Mesendoderm (in vitro differentiated cells): ENCODE measurements at regions not wholly inside any gene's neighbourhood (a gene's known extent, or its start where the extent isn't known, plus 50 kb on each side); places are given as distances from the start of the nearest gene placed in this dataset.

Source experiments
- DNase-seq: peaks from one replicate; pipeline ENCODE4 v3.0.0; 2013
- H2AK5ac ChIP-seq: 2 replicates; pipeline ENCODE4 v1.6.1; 2013; ENCODE audit warnings: low read length, inconsistent platforms
- H2BK120ac ChIP-seq: 2 replicates; pipeline ENCODE4 v1.6.1; 2013; ENCODE audit warnings: low read depth, mild to moderate bottlenecking, low read length, moderate library complexity, mixed read lengths
- H2BK15ac ChIP-seq: replicated peaks from 2 replicates; pipeline ENCODE4 v1.6.1; 2013; ENCODE audit warnings: low read depth, mild to moderate bottlenecking, moderate library complexity
- H2BK5ac ChIP-seq: 2 replicates; pipeline ENCODE4 v1.6.1; 2013; ENCODE audit warnings: low read length, inconsistent platforms
- H3K18ac ChIP-seq: 2 replicates; pipeline ENCODE4 v1.6.1; 2013; ENCODE audit warnings: mild to moderate bottlenecking, low read length, mixed read lengths
- H3K23ac ChIP-seq: one replicate; pipeline ENCODE4 v1.6.1; 2013; ENCODE audit warnings: low read length
- H3K27ac ChIP-seq: 2 replicates; pipeline ENCODE4 v1.5.1; 2013; ENCODE audit warnings: low read depth, mild to moderate bottlenecking, inconsistent platforms, low read length, moderate library complexity
- H3K27me3 ChIP-seq: 2 replicates; pipeline ENCODE4 v1.6.1; 2013; ENCODE audit warnings: low read length, control low read depth, mild to moderate bottlenecking, inconsistent platforms; ENCODE audit not compliant: insufficient read depth, poor library complexity
- H3K36me3 ChIP-seq: 2 replicates; pipeline ENCODE4 v1.6.1; 2013; ENCODE audit warnings: low read length, inconsistent platforms; ENCODE audit not compliant: control insufficient read depth, insufficient read depth
- H3K4ac ChIP-seq: one replicate; pipeline ENCODE4 v1.6.1; 2013; ENCODE audit warnings: low read depth, mild to moderate bottlenecking, low read length, moderate library complexity
- H3K4me1 ChIP-seq: 2 replicates; pipeline ENCODE4 v1.6.1; 2013; ENCODE audit warnings: low read depth, low read length, inconsistent platforms; ENCODE audit not compliant: control insufficient read depth
- H3K4me2 ChIP-seq: 2 replicates; pipeline ENCODE4 v1.6.1; 2013; ENCODE audit warnings: low read length
- H3K4me3 ChIP-seq: 2 replicates; pipeline ENCODE4 v1.5.1; 2013; ENCODE audit warnings: mild to moderate bottlenecking, low read length
- H3K56ac ChIP-seq: one replicate; pipeline ENCODE4 v1.6.1; 2013; ENCODE audit warnings: low read length
- H3K79me1 ChIP-seq: 2 replicates; pipeline ENCODE4 v1.6.1; 2013; ENCODE audit warnings: low read length, inconsistent platforms
- H3K79me2 ChIP-seq: 2 replicates; pipeline ENCODE4 v1.6.1; 2013; ENCODE audit warnings: mild to moderate bottlenecking, low read length; ENCODE audit not compliant: control insufficient read depth, insufficient read depth
- H3K9ac ChIP-seq: 2 replicates; pipeline ENCODE4 v1.6.1; 2013; ENCODE audit warnings: low read length, inconsistent platforms
- H4K5ac ChIP-seq: one replicate; pipeline ENCODE4 v1.6.1; 2013; ENCODE audit warnings: low read length
- H4K8ac ChIP-seq: one replicate; pipeline ENCODE4 v1.6.1; 2013; ENCODE audit warnings: low read depth, mild to moderate bottlenecking, control low read depth, low read length, moderate library complexity
- WGBS: extraction: QIAGEN DNeasy Blood & Tissue Kit; methylation state at CpG from one replicate; pipeline ENCODE4 v1.1.7; 2013; ENCODE audit warnings: low lambda C conversion rate, missing lambda C conversion rate; ENCODE audit not compliant: insufficient coverage; ENCODE audit errors: extremely low coverage; 5-methylcytosine and 5-hydroxymethylcytosine counted together

DNA sequence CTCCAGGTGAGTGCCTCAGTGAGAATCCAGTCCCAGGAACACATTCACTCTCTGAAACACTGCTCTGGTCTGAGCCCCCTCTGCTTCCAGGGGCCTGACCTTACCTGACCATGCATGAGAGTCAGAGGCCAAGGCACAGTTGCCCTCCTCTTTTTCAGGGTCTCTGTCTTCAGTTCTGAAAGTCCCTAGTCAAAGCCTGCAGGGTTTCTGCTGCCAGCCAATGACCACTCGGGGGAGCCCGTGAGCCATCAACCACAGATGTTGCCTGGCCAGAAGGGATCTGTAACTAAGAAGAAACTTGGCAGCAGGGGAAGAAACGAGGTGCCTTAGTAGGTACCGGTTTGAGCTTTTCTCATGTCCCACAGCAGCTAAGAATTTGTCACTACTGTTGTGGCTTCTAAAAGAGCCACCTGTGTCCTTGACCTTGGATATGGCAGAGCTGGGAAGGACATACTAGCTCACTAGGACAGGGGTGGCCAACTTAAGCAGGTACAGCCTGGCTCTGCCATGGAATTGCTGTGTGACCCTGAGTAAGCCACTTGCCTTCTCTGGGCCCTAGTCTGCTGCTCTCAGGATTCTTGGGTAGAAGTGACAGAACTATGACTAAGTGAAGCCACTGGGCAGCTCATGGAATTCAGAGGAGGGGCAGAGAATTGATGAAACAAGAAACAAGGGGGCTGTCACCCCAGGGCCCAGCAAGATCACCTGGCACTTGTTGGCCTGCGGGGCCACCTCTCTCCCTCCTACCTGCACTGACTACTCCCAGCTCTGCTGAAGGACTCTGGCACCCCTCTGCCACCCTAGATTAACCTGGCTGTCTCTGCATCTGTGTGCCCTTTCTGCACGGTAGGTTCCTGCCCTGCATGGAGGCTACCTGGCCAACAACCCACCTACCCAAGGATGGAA is 83.8 kb upstream of the GPR26 start:
- peak; percentile 82 for DNase-seq
- H3K4me2 ChIP-seq = no peak overlapping the region
- H3K9ac ChIP-seq = no peak overlapping the region
- H3K36me3 ChIP-seq = no peaks in the 10 kb centered on the region
- no peaks in the 10 kb centered on the region for H3K4me1 ChIP-seq
- H4K8ac ChIP-seq = no peak overlapping the region
- H3K27me3 ChIP-seq = no peaks in the 10 kb centered on the region
- H3K4ac ChIP-seq = no peak overlapping the region
- H3K23ac ChIP-seq = no peak overlapping the region
- no CpG with 5 or more reads among the region's 6 CpGs for WGBS
- H2BK5ac ChIP-seq = no peak overlapping the region
- no peaks in the 10 kb centered on the region for H3K79me1 ChIP-seq
- no peak overlapping the region for H3K56ac ChIP-seq
- no peak overlapping the region for H3K4me3 ChIP-seq
- H3K27ac ChIP-seq = no peak overlapping the region
- H4K5ac ChIP-seq = no peak overlapping the region
- no peak overlapping the region for H2AK5ac ChIP-seq
- H3K18ac ChIP-seq = no peak overlapping the region
- H3K79me2 ChIP-seq = no peaks in the 10 kb centered on the region
- H2BK15ac ChIP-seq = no peak overlapping the region
- no peak overlapping the region for H2BK120ac ChIP-seq

DNA sequence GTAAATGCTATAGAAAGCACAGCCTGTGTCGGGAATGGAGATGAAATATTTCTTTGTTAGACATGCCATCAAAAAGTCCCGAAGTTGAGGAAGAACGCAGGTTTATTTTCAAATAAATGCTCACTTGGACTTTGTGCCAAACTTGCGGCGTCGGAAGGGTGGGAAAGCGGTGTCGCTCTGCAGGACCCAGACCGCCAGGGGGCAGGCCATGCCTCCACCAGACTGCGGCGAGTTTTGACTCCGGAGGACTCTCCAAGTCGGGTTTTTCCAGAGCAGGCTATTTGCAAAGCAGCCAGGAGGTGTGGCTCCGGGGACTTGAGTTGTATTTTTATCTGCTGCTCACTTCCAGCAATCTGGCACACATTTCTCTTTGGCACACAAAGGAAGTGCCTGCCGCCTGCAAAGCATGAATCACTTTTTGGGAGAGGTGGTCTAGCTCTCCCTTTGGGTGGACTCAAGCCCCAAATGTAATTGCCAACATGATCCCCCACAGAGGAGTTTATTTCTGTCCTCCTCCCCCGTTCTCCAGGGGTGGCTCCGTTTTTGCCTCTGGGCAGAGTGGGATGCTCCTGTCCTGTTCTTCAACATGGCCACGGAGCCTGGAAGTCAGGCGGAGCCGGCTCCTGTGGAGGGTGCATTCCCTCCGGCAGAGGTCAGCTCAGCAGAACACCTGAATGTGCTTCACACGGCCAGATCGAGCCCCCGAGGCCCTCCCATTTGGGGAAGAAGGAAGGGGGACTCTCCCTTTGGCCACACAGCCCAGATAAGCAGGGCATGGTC is 82.3 kb upstream of the GPR26 start:
- no peaks in the 10 kb centered on the region for H3K36me3 ChIP-seq
- H3K23ac ChIP-seq = no peak overlapping the region
- no peak overlapping the region for H3K4me3 ChIP-seq
- no peak overlapping the region for H3K18ac ChIP-seq
- no peak overlapping the region for H2AK5ac ChIP-seq
- H3K56ac ChIP-seq = no peak overlapping the region
- no peak overlapping the region for H3K4ac ChIP-seq
- WGBS = no CpG with 5 or more reads among the region's 24 CpGs
- no peak overlapping the region for H3K9ac ChIP-seq
- H3K4me2 ChIP-seq = no peak overlapping the region
- no peaks in the 10 kb centered on the region for H3K4me1 ChIP-seq
- H2BK5ac ChIP-seq = no peak overlapping the region
- peak; percentile 89 for DNase-seq
- H4K8ac ChIP-seq = no peak overlapping the region
- no peak overlapping the region for H3K27ac ChIP-seq
- H3K79me1 ChIP-seq = no peaks in the 10 kb centered on the region
- no peak overlapping the region for H2BK15ac ChIP-seq
- H4K5ac ChIP-seq = no peak overlapping the region
- H3K79me2 ChIP-seq = no peaks in the 10 kb centered on the region
- H3K27me3 ChIP-seq = no peaks in the 10 kb centered on the region
- no peak overlapping the region for H2BK120ac ChIP-seq

DNA sequence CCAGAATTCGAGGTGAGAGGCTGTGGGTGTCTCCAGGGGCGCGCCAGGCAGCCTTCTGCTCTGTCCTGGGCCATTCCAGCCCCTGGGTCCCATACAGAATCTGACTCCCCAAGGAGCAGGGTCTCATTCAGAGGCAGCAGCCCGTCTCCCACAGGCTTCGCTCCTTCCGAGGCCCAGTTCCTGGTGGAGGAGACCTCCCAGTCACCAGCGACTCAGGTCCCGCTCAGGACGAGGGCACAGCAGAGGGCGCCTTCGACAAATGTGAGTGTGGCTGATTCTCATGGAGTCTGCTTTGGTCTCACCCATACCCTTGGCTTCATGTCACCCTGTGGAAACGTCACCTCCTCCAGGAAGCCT is 81.8 kb upstream of the GPR26 start:
- H3K36me3 ChIP-seq = no peaks in the 10 kb centered on the region
- H2BK5ac ChIP-seq = no peak overlapping the region
- no peak overlapping the region for H3K4me3 ChIP-seq
- no peak overlapping the region for H2BK15ac ChIP-seq
- H4K5ac ChIP-seq = no peak overlapping the region
- H3K18ac ChIP-seq = no peak overlapping the region
- H3K4me2 ChIP-seq = no peak overlapping the region
- no peaks in the 10 kb centered on the region for H3K79me1 ChIP-seq
- H3K79me2 ChIP-seq = no peaks in the 10 kb centered on the region
- no peak overlapping the region for H3K9ac ChIP-seq
- WGBS = no CpG with 5 or more reads among the region's 12 CpGs
- no peak overlapping the region for H3K27ac ChIP-seq
- no peak overlapping the region for H4K8ac ChIP-seq
- H3K23ac ChIP-seq = no peak overlapping the region
- H3K4me1 ChIP-seq = no peaks in the 10 kb centered on the region
- no peaks in the 10 kb centered on the region for H3K27me3 ChIP-seq
- no peak overlapping the region for H3K4ac ChIP-seq
- H3K56ac ChIP-seq = no peak overlapping the region
- peak; percentile 40 for DNase-seq
- no peak overlapping the region for H2BK120ac ChIP-seq
- no peak overlapping the region for H2AK5ac ChIP-seq

GRCh38 chr10:123585477-123586445 is 80.4 kb upstream of the GPR26 start:
- no peaks in the 10 kb centered on the region for H3K36me3 ChIP-seq
- H3K9ac ChIP-seq = no peak overlapping the region
- no peak overlapping the region for H2BK15ac ChIP-seq
- no peak overlapping the region for H4K8ac ChIP-seq
- no peak overlapping the region for H3K56ac ChIP-seq
- no CpG with 5 or more reads among the region's 12 CpGs for whole genome bisulfite sequencing
- no peaks in the 10 kb centered on the region for H3K79me2 ChIP-seq
- H3K18ac ChIP-seq = no peak overlapping the region
- no peak for DNase-seq
- no peak overlapping the region for H3K4ac ChIP-seq
- no peak overlapping the region for H3K27ac ChIP-seq
- H2BK5ac ChIP-seq = no peak overlapping the region
- no peaks in the 10 kb centered on the region for H3K4me1 ChIP-seq
- H3K23ac ChIP-seq = no peak overlapping the region
- H3K79me1 ChIP-seq = no peaks in the 10 kb centered on the region
- no peaks in the 10 kb centered on the region for H3K27me3 ChIP-seq
- H2BK120ac ChIP-seq = no peak overlapping the region
- no peak overlapping the region for H4K5ac ChIP-seq
- H2AK5ac ChIP-seq = no peak overlapping the region
- H3K4me3 ChIP-seq = no peak overlapping the region
- H3K4me2 ChIP-seq = no peak overlapping the region

- no peak overlapping the region for H3K9ac ChIP-seq
- H3K79me1 ChIP-seq = no peaks in the 10 kb centered on the region
- no peak overlapping the region for H2BK15ac ChIP-seq
- no peaks in the 10 kb centered on the region for H3K27me3 ChIP-seq
- no peaks in the 10 kb centered on the region for H3K79me2 ChIP-seq
- no peak overlapping the region for H3K4me3 ChIP-seq
- no peak overlapping the region for H3K23ac ChIP-seq
- no peak overlapping the region for H2BK5ac ChIP-seq
- H3K18ac ChIP-seq = no peak overlapping the region
- no peak overlapping the region for H2BK120ac ChIP-seq
- H4K8ac ChIP-seq = no peak overlapping the region
- H3K4me2 ChIP-seq = no peak overlapping the region
- H3K56ac ChIP-seq = no peak overlapping the region
- H4K5ac ChIP-seq = no peak overlapping the region
- no CpG with 5 or more reads among the region's 3 CpGs for WGBS
- H3K4me1 ChIP-seq = no peaks in the 10 kb centered on the region
- no peak overlapping the region for H3K27ac ChIP-seq
- no peak overlapping the region for H3K4ac ChIP-seq
- H3K36me3 ChIP-seq = no peaks in the 10 kb centered on the region
- no peak overlapping the region for H2AK5ac ChIP-seq
- no peak for DNase-seq
Observed at GRCh38 chr10:123587110-123587509, 79.0 kb upstream of the GPR26 start.
